Ishikawa (cell line): ENCODE measurements at regions not wholly inside any gene's neighbourhood (a gene's known extent, or its start where the extent isn't known, plus 50 kb on each side); places are given as distances from the start of the nearest gene placed in this dataset.

Experiments used
- CEBPB ChIP-seq: IDR thresholded peaks from 2 replicates; pipeline ENCODE4 v1.6.1; 2012
- CREB1 ChIP-seq: IDR thresholded peaks from 2 replicates; pipeline ENCODE4 v1.6.1; 2012; ENCODE audit warnings: low read depth
- EGR1 ChIP-seq: IDR thresholded peaks from 2 replicates; pipeline ENCODE4 v1.6.1; 2012
- EP300 ChIP-seq: IDR thresholded peaks from 2 replicates; pipeline ENCODE4 v1.6.1; 2012; ENCODE audit warnings: borderline replicate concordance
- FOXM1 ChIP-seq: IDR thresholded peaks from 2 replicates; pipeline ENCODE4 v1.6.1; 2012; ENCODE audit warnings: low read depth, borderline replicate concordance
- MAX ChIP-seq: IDR thresholded peaks from 2 replicates; pipeline ENCODE4 v1.6.1; 2012
- NFIC ChIP-seq: IDR thresholded peaks from 2 replicates; pipeline ENCODE4 v1.6.1; 2012
- RAD21 ChIP-seq: IDR thresholded peaks from 2 replicates; pipeline ENCODE4 v1.6.1; 2012; ENCODE audit warnings: low read depth
- TAF1 ChIP-seq: IDR thresholded peaks from 2 replicates; pipeline ENCODE4 v1.6.1; 2012; ENCODE audit warnings: low read depth, mild to moderate bottlenecking
- TCF12 ChIP-seq: IDR thresholded peaks from 2 replicates; pipeline ENCODE4 v1.6.1; 2012; ENCODE audit warnings: low read depth
- TEAD4 ChIP-seq: IDR thresholded peaks from 2 replicates; pipeline ENCODE4 v1.6.1; 2012
- YY1 ChIP-seq: IDR thresholded peaks from 2 replicates; pipeline ENCODE4 v1.6.1; 2012; ENCODE audit warnings: low read depth
- ZBTB7A ChIP-seq: IDR thresholded peaks from 2 replicates; pipeline ENCODE4 v1.6.1; 2012; ENCODE audit warnings: low read depth
- TF ChIP-seq, protein P1 (sequence below): IDR thresholded peaks from 2 replicates; pipeline ENCODE4 v1.6.1; 2012; ENCODE audit warnings: low read depth, mild to moderate bottlenecking
- TF ChIP-seq, protein P2 (sequence below): IDR thresholded peaks from 2 replicates; pipeline ENCODE4 v1.6.1; 2012

DNA sequence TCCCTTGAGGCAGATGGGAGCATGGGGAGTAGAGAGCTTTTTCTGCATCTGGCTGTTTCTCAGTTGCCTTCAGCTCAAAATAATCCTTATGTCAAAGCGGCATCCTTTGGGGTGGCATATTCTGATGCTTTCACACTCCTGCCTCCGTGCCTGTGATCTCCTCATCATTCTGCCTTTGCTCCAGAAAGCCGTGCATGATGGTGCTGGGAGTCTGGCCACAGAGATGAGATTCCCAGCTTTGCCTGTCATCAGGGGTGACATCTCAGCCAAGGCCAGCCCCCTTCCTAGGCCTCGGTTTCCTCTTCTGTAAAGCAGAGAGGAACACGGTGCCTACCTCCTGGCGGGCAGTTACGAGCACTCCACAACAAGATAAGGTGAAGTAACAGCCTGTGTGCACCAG lies 96.3 kb upstream of the ALDH1A3 start:
- TF ChIP-seq CEBPB (no peak), YY1 (no peak), MAX (no peak), RAD21 (no peak), CREB1 (no peak), TAF1 (no peak), FOXM1 (no peak), TEAD4 (no peak), TCF12 (no peak), EGR1 (no peak), NFIC (no peak), EP300 (no peak), ZBTB7A (no peak)
- TF ChIP-seq, protein P1, sequence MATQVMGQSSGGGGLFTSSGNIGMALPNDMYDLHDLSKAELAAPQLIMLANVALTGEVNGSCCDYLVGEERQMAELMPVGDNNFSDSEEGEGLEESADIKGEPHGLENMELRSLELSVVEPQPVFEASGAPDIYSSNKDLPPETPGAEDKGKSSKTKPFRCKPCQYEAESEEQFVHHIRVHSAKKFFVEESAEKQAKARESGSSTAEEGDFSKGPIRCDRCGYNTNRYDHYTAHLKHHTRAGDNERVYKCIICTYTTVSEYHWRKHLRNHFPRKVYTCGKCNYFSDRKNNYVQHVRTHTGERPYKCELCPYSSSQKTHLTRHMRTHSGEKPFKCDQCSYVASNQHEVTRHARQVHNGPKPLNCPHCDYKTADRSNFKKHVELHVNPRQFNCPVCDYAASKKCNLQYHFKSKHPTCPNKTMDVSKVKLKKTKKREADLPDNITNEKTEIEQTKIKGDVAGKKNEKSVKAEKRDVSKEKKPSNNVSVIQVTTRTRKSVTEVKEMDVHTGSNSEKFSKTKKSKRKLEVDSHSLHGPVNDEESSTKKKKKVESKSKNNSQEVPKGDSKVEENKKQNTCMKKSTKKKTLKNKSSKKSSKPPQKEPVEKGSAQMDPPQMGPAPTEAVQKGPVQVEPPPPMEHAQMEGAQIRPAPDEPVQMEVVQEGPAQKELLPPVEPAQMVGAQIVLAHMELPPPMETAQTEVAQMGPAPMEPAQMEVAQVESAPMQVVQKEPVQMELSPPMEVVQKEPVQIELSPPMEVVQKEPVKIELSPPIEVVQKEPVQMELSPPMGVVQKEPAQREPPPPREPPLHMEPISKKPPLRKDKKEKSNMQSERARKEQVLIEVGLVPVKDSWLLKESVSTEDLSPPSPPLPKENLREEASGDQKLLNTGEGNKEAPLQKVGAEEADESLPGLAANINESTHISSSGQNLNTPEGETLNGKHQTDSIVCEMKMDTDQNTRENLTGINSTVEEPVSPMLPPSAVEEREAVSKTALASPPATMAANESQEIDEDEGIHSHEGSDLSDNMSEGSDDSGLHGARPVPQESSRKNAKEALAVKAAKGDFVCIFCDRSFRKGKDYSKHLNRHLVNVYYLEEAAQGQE, result no peak
- TF ChIP-seq, protein P2, sequence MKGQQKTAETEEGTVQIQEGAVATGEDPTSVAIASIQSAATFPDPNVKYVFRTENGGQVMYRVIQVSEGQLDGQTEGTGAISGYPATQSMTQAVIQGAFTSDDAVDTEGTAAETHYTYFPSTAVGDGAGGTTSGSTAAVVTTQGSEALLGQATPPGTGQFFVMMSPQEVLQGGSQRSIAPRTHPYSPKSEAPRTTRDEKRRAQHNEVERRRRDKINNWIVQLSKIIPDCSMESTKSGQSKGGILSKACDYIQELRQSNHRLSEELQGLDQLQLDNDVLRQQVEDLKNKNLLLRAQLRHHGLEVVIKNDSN, result no peak

DNA sequence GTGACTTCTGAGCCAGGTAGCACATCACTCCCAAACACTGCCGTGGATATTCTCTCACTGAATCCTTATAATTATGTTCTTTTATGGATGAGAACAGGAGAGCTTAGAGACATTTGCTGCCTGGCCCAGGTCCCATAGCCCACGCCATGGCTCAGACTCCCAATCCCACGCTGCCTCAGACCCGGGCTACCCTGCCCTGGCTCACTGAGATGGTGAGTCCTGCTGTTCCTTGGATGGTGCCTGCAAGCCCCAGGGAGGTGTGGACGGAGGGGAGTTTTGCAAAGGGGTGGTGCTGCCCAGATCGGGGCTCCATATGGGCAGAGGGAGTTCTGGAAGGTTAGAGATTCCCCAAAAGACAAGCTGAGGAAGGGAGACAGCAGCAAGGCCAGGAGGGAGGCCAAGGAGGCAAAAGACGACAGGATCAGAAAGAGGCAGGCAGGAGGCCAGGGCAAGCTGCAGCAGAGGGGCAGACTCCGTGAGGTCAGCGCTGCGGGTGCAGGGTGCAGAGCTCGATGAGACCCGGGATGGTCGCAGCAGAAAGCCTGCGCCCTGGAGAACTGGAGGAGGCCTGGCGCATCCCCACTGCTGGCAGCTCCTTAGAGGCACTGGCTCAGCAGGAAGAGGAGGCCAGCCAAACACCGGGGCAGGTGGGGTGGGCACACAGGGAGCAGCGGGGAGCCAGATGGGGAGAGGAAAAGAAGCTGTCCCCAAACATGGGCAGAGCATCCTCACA lies 95.7 kb upstream of the ALDH1A3 start:
- TF ChIP-seq FOXM1, result no peak
- no peak for TF ChIP-seq NFIC
- no peak for TF ChIP-seq TCF12
- no peak for TF ChIP-seq ZBTB7A
- TF ChIP-seq CREB1, result no peak
- TF ChIP-seq RAD21, result no peak

GRCh38 chr15:100784493-100785180 lies 95.0 kb upstream of the ALDH1A3 start:
- TF ChIP-seq RAD21 (no peak), TCF12 (no peak), TAF1 (0 out of 2 replicates have a peak, but pooled peaks have one; percentile 15), EP300 (no peak)
- TF ChIP-seq, protein P2, result no peak
- TF ChIP-seq, protein P1, result no peak

DNA sequence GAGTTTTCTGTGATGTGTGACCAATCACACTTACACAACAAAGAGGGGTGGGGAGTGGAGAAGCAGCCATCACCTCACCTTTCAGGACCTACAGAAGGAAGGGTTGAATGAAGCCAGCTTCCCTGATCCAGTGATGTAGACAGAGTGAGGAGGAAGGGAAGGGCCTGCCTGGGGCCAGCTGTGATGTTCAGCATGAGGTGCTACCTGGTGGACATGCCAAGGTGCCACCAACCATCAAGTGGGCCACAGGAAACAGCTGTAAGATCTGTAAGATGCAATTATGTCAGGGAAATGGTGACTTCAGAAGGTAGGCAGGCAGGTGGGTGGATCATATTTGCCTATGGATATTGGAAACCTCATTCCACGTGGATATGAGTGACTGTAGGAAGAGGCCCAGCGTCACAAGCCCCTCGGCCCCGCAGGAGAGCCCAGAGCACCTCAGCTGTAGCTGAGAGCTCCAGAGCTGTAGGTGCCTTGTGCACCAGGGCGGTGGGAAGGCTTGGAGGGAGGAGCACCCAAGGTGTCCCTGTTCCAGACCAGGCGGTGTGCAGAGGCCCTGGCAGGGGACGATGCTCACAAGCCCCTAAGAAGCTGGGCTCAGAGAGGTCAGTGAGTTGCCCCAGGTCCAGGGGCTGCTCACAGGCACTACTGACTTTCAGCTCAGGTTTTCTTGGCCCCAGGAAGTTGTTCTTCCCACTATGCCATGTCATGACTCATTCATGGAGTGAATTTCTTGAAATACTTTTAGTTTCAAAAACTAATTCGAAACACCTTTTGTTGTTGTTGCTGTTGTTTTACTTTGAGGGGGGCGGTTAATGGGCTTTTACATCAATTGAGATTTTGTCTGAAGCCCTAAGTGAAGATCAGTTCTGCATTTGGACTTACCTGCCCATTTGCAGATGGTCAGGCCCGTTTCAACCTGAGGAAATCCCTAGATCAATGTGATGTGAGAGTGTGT lies 94.2 kb upstream of the ALDH1A3 start:
- no peak for TF ChIP-seq YY1
- TF ChIP-seq, protein P1, result no peak
- TF ChIP-seq ZBTB7A, result no peak
- TF ChIP-seq TEAD4, result no peak
- TF ChIP-seq NFIC, result no peak
- TF ChIP-seq MAX, result no peak
- TF ChIP-seq TCF12, result no peak
- TF ChIP-seq TAF1, result no peak
- TF ChIP-seq RAD21, result no peak
- TF ChIP-seq, protein P2, result no peak
